WTC11 (cell line): ENCODE measurements at regions not wholly inside any gene's neighbourhood (a gene's known extent, or its start where the extent isn't known, plus 50 kb on each side); places are given as distances from the start of the nearest gene placed in this dataset.
A peak's percentile ranks its signal among the peaks of the same experiment; 100 is the strongest.

Experiments
- ATAC-seq: fragments of 200-7000 bp; cut with Tn5 transposase; 2 replicates; pipeline ENCODE4 v1.10.0; 2021; ENCODE audit warnings: mild to moderate bottlenecking, moderate library complexity
- CTCF ChIA-PET: fragments of 300-600 bp; sonication (Branson Sonifier 250); formaldehyde crosslinking; loops from one replicate; lab custom pipeline; 2021; ENCODE audit warnings: antibody characterized with exemption; lab: Charles Lee
- POLR2A ChIA-PET: fragments of 350-600 bp; sonication (Branson Sonifier 250); formaldehyde crosslinking; loops from one replicate; lab custom pipeline; 2021; ENCODE audit warnings: antibody characterized with exemption; lab: Charles Lee
- DNase-seq: peaks from one replicate; pipeline ENCODE4 v3.0.0; 2021; ENCODE audit warnings: low spot score
- H3K27ac Mint-ChIP-seq: 2 replicates; pipeline ENCODE4 v1.8.0; 2021; ENCODE audit warnings: mixed read lengths
- H3K27me3 Mint-ChIP-seq: 2 replicates; pipeline ENCODE4 v1.8.0; 2021; ENCODE audit warnings: low read depth, mild to moderate bottlenecking, moderate library complexity, mixed read lengths
- H3K36me3 Mint-ChIP-seq: 2 replicates; pipeline ENCODE4 v1.8.0; 2021; ENCODE audit warnings: mixed read lengths
- H3K4me1 Mint-ChIP-seq: 2 replicates; pipeline ENCODE4 v1.8.0; 2022; ENCODE audit warnings: mixed read lengths
- H3K4me3 Mint-ChIP-seq: 2 replicates; pipeline ENCODE4 v1.8.0; 2021; ENCODE audit warnings: mild to moderate bottlenecking, moderate library complexity, mixed read lengths
- H3K9me3 Mint-ChIP-seq: 2 replicates; pipeline ENCODE4 v1.8.0; 2021; ENCODE audit warnings: mixed read lengths
- CBFB ChIP-seq: sonication (generic); formaldehyde crosslinking; IDR thresholded peaks from 2 replicates; pipeline ENCODE4 v1.8.1; 2022; ENCODE audit warnings: mild to moderate bottlenecking, low read depth, missing genetic modification reagents
- CREB1 ChIP-seq: sonication (generic); formaldehyde crosslinking; IDR thresholded peaks from 2 replicates; pipeline ENCODE4 v1.8.0; 2023; ENCODE audit warnings: mild to moderate bottlenecking, missing genetic modification reagents
- EMX1 ChIP-seq: fragments of 250-450 bp; sonication (Bioruptor Pico); IDR thresholded peaks from 2 replicates; pipeline ENCODE4 v1.8.0; 2021; ENCODE audit warnings: mild to moderate bottlenecking
- ETV6 ChIP-seq: sonication (generic); formaldehyde crosslinking; IDR thresholded peaks from 2 replicates; pipeline ENCODE4 v1.8.1; 2022; ENCODE audit warnings: mild to moderate bottlenecking, missing genetic modification reagents
- GTF2I ChIP-seq: fragments of 250-450 bp; sonication (Bioruptor Pico); conservative IDR thresholded peaks from 2 replicates; pipeline ENCODE4 v1.4.0; 2021; ENCODE audit warnings: mild to moderate bottlenecking
- KAT7 ChIP-seq: sonication (generic); formaldehyde crosslinking; IDR thresholded peaks from 2 replicates; pipeline ENCODE4 v1.8.1; 2023; ENCODE audit warnings: missing genetic modification reagents, mild to moderate bottlenecking, borderline replicate concordance
- NFYB ChIP-seq: sonication (generic); formaldehyde crosslinking; conservative IDR thresholded peaks from 2 replicates; pipeline ENCODE4 v1.8.0; 2022; ENCODE audit warnings: low read depth, missing genetic modification reagents
- NR1H2 ChIP-seq: sonication (generic); formaldehyde crosslinking; IDR thresholded peaks from 2 replicates; pipeline ENCODE4 v1.9.0; 2021; ENCODE audit warnings: mild to moderate bottlenecking, moderate library complexity, missing genetic modification reagents
- SOX15 ChIP-seq: fragments of 250-450 bp; sonication (Bioruptor Pico); IDR thresholded peaks from 2 replicates; pipeline ENCODE4 v1.9.0; 2021; ENCODE audit warnings: mild to moderate bottlenecking
- ZNF232 ChIP-seq: sonication (generic); formaldehyde crosslinking; IDR thresholded peaks from 2 replicates; pipeline ENCODE4 v1.8.0; 2022; ENCODE audit warnings: mild to moderate bottlenecking, missing genetic modification reagents
- ZNF317 ChIP-seq: sonication (generic); formaldehyde crosslinking; IDR thresholded peaks from 2 replicates; pipeline ENCODE4 v1.8.1; 2023; ENCODE audit warnings: low read depth, mild to moderate bottlenecking, moderate library complexity, missing genetic modification reagents, borderline replicate concordance
- TF ChIP-seq, protein P1 (sequence below): fragments of 200-600 bp; IDR thresholded peaks from 2 replicates; pipeline ENCODE4 v1.8.0; 2022; ENCODE audit warnings: antibody characterized with exemption
- TF ChIP-seq, protein P2 (sequence below): sonication (generic); formaldehyde crosslinking; conservative IDR thresholded peaks from 2 replicates; pipeline ENCODE4 v1.8.1; 2023; ENCODE audit warnings: mild to moderate bottlenecking, low read depth, missing genetic modification reagents, moderate library complexity
- TF ChIP-seq, protein P3 (sequence below): fragments of 250-450 bp; sonication (Bioruptor Pico); IDR thresholded peaks from 2 replicates; pipeline ENCODE4 v1.8.0; 2021; ENCODE audit warnings: mild to moderate bottlenecking
- TF ChIP-seq, protein P4 (sequence below): sonication (generic); formaldehyde crosslinking; IDR thresholded peaks from 2 replicates; pipeline ENCODE4 v1.8.1; 2023; ENCODE audit warnings: mild to moderate bottlenecking, moderate library complexity, missing genetic modification reagents
- TF ChIP-seq, protein P5 (sequence below): sonication (generic); formaldehyde crosslinking; IDR thresholded peaks from 2 replicates; pipeline ENCODE4 v1.8.1; 2023; ENCODE audit warnings: mild to moderate bottlenecking, missing genetic modification reagents, moderate library complexity
- TF ChIP-seq, protein P6 (sequence below): sonication (generic); formaldehyde crosslinking; IDR thresholded peaks from 2 replicates; pipeline ENCODE4 v1.8.0; 2023; ENCODE audit warnings: mild to moderate bottlenecking, missing genetic modification reagents

DNA sequence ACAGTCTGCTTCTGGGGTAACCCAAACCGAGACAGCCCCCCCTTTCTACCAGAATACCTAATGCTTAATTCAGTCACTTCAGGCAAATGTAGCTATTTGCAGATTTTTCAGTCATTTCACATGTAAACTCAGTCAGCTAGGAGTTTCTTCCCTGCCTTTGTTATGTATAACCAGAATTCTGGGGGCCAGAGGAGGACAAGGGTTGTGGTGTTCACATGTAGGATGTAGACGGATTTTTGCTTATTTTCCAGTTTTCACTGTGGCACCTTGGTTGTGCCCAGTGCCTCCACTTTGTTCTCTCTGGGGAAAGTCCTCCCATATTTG, 51.1 kb downstream of the PROKR2 start:
- H3K27ac Mint-ChIP-seq = peak overlapping the region; percentile 32
- peak; percentile 33 for ATAC-seq
- H3K4me3 Mint-ChIP-seq = peak overlapping the region; percentile 12; the same call in 1 of the 2 replicates
- H3K4me1 Mint-ChIP-seq = peaks cover 51% of the 10 kb centered on the region
- no peak for TF ChIP-seq CBFB (CRISPR knock-in tag)
- no peak for TF ChIP-seq CREB1 (CRISPR knock-in tag)
- no peak for TF ChIP-seq ETV6
- TF ChIP-seq, protein P1, sequence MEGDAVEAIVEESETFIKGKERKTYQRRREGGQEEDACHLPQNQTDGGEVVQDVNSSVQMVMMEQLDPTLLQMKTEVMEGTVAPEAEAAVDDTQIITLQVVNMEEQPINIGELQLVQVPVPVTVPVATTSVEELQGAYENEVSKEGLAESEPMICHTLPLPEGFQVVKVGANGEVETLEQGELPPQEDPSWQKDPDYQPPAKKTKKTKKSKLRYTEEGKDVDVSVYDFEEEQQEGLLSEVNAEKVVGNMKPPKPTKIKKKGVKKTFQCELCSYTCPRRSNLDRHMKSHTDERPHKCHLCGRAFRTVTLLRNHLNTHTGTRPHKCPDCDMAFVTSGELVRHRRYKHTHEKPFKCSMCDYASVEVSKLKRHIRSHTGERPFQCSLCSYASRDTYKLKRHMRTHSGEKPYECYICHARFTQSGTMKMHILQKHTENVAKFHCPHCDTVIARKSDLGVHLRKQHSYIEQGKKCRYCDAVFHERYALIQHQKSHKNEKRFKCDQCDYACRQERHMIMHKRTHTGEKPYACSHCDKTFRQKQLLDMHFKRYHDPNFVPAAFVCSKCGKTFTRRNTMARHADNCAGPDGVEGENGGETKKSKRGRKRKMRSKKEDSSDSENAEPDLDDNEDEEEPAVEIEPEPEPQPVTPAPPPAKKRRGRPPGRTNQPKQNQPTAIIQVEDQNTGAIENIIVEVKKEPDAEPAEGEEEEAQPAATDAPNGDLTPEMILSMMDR = no peak
- TF ChIP-seq, protein P2, sequence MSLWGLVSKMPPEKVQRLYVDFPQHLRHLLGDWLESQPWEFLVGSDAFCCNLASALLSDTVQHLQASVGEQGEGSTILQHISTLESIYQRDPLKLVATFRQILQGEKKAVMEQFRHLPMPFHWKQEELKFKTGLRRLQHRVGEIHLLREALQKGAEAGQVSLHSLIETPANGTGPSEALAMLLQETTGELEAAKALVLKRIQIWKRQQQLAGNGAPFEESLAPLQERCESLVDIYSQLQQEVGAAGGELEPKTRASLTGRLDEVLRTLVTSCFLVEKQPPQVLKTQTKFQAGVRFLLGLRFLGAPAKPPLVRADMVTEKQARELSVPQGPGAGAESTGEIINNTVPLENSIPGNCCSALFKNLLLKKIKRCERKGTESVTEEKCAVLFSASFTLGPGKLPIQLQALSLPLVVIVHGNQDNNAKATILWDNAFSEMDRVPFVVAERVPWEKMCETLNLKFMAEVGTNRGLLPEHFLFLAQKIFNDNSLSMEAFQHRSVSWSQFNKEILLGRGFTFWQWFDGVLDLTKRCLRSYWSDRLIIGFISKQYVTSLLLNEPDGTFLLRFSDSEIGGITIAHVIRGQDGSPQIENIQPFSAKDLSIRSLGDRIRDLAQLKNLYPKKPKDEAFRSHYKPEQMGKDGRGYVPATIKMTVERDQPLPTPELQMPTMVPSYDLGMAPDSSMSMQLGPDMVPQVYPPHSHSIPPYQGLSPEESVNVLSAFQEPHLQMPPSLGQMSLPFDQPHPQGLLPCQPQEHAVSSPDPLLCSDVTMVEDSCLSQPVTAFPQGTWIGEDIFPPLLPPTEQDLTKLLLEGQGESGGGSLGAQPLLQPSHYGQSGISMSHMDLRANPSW (CRISPR knock-in tag) = no peak
- TF ChIP-seq EMX1 = no peak
- TF ChIP-seq SOX15 = no peak
- TF ChIP-seq NR1H2 (CRISPR knock-in tag) = no peak
- no peak for TF ChIP-seq ZNF232
- TF ChIP-seq, protein P3, sequence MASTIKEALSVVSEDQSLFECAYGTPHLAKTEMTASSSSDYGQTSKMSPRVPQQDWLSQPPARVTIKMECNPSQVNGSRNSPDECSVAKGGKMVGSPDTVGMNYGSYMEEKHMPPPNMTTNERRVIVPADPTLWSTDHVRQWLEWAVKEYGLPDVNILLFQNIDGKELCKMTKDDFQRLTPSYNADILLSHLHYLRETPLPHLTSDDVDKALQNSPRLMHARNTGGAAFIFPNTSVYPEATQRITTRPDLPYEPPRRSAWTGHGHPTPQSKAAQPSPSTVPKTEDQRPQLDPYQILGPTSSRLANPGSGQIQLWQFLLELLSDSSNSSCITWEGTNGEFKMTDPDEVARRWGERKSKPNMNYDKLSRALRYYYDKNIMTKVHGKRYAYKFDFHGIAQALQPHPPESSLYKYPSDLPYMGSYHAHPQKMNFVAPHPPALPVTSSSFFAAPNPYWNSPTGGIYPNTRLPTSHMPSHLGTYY (CRISPR knock-in tag) = no peak
- no peak for TF ChIP-seq ZNF317 (CRISPR knock-in tag)
- TF ChIP-seq, protein P4, sequence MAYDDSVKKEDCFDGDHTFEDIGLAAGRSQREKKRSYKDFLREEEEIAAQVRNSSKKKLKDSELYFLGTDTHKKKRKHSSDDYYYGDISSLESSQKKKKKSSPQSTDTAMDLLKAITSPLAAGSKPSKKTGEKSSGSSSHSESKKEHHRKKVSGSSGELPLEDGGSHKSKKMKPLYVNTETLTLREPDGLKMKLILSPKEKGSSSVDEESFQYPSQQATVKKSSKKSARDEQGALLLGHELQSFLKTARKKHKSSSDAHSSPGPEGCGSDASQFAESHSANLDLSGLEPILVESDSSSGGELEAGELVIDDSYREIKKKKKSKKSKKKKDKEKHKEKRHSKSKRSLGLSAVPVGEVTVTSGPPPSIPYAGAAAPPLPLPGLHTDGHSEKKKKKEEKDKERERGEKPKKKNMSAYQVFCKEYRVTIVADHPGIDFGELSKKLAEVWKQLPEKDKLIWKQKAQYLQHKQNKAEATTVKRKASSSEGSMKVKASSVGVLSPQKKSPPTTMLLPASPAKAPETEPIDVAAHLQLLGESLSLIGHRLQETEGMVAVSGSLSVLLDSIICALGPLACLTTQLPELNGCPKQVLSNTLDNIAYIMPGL (CRISPR knock-in tag) = no peak
- TF ChIP-seq NFYB (CRISPR knock-in tag) = no peak
- TF ChIP-seq, protein P5, sequence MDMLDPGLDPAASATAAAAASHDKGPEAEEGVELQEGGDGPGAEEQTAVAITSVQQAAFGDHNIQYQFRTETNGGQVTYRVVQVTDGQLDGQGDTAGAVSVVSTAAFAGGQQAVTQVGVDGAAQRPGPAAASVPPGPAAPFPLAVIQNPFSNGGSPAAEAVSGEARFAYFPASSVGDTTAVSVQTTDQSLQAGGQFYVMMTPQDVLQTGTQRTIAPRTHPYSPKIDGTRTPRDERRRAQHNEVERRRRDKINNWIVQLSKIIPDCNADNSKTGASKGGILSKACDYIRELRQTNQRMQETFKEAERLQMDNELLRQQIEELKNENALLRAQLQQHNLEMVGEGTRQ (CRISPR knock-in tag) = no peak
- no peak for TF ChIP-seq KAT7 (CRISPR knock-in tag)
- TF ChIP-seq, protein P6, sequence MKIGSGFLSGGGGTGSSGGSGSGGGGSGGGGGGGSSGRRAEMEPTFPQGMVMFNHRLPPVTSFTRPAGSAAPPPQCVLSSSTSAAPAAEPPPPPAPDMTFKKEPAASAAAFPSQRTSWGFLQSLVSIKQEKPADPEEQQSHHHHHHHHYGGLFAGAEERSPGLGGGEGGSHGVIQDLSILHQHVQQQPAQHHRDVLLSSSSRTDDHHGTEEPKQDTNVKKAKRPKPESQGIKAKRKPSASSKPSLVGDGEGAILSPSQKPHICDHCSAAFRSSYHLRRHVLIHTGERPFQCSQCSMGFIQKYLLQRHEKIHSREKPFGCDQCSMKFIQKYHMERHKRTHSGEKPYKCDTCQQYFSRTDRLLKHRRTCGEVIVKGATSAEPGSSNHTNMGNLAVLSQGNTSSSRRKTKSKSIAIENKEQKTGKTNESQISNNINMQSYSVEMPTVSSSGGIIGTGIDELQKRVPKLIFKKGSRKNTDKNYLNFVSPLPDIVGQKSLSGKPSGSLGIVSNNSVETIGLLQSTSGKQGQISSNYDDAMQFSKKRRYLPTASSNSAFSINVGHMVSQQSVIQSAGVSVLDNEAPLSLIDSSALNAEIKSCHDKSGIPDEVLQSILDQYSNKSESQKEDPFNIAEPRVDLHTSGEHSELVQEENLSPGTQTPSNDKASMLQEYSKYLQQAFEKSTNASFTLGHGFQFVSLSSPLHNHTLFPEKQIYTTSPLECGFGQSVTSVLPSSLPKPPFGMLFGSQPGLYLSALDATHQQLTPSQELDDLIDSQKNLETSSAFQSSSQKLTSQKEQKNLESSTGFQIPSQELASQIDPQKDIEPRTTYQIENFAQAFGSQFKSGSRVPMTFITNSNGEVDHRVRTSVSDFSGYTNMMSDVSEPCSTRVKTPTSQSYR (CRISPR knock-in tag) = no peak
- TF ChIP-seq GTF2I (CRISPR knock-in tag) = no peak
- TF ChIP-seq, all 79 proteins: peak for 0
- no peaks in the 10 kb centered on the region for H3K27me3 Mint-ChIP-seq
- ChIA-PET CTCF (interaction anchor here (0.8 to 3.0 kb wide), 4 partner anchors 43 to 73 kb away, joined by 3 to 10 read pairs (median 6); partner anchors contain the start of gene PROKR2), POLR2A (interaction anchor here (0.7 kb wide), 1 partner anchor 1022 kb away, joined by 4 read pairs; no protein-coding TSS in a partner anchor)
- no peaks in the 10 kb centered on the region for H3K36me3 Mint-ChIP-seq
- H3K9me3 Mint-ChIP-seq = peaks cover 6% of the 10 kb centered on the region
- DNase-seq = no peak
